Small intestine (tissue), 7 donors: ENCODE measurements at regions not wholly inside any gene's neighbourhood (a gene's known extent, or its start where the extent isn't known, plus 50 kb on each side); places are given as distances from the start of the nearest gene placed in this dataset.
"Not testable (repeated sequence)": the region's sequence is repeated elsewhere in the genome, so short reads cannot be mapped to it uniquely, and the experiment has no call there.

Source experiments
- DNase-seq, 2 donors: peaks; one replicate each; pipeline versions ENCODE4 v3.0.0 to v3.0.0-alpha.2; 2013
- FAIRE-seq: peaks from 2 replicates; lab custom pipeline; 2012; peaks lifted over from hg19 to GRCh38; lab: Jason Lieb, UNC
- H3K27ac ChIP-seq, 3 donors: one replicate each; pipeline ENCODE4 v1.5.1; 2013; ENCODE audit warnings: low read length in 2 of 3, mild to moderate bottlenecking in 2 of 3, control low read depth in 1 of 3, inconsistent platforms in 1 of 3, low read depth in 1 of 3, moderate library complexity in 1 of 3
- H3K27me3 ChIP-seq, 3 donors: one replicate each; pipeline ENCODE4 v1.6.1; 2013; ENCODE audit warnings: low read length in 3 of 3, inconsistent platforms in 1 of 3; ENCODE audit not compliant: control insufficient read depth in 3 of 3, insufficient read depth in 3 of 3
- H3K36me3 ChIP-seq, 3 donors: one replicate each; pipeline ENCODE4 v1.6.1; 2013; ENCODE audit warnings: low read length in 3 of 3, inconsistent platforms in 1 of 3, low read depth in 1 of 3, mild to moderate bottlenecking in 1 of 3, moderate library complexity in 1 of 3; ENCODE audit not compliant: control insufficient read depth in 3 of 3, insufficient read depth in 2 of 3
- H3K4me1 ChIP-seq, 3 donors: one replicate each; pipeline ENCODE4 v1.6.1; 2013; ENCODE audit warnings: low read length in 2 of 3, inconsistent platforms in 1 of 3, low read depth in 1 of 3, mild to moderate bottlenecking in 1 of 3, moderate library complexity in 1 of 3; ENCODE audit not compliant: control insufficient read depth in 3 of 3, insufficient read depth in 2 of 3
- H3K4me3 ChIP-seq, 3 donors: one replicate each; pipeline ENCODE4 v1.5.1; 2013; ENCODE audit warnings: low read length in 3 of 3, control low read depth in 1 of 3, inconsistent platforms in 1 of 3, low read depth in 1 of 3, mild to moderate bottlenecking in 1 of 3, moderate library complexity in 1 of 3
- H3K9me3 ChIP-seq, 2 donors: one replicate each; pipeline ENCODE4 v1.6.1; 2013; ENCODE audit warnings: low read depth in 1 of 2, low read length in 1 of 2; ENCODE audit not compliant: control insufficient read depth in 2 of 2, insufficient read depth in 1 of 2
- whole genome bisulfite sequencing, 3 donors: extraction: QIAGEN DNeasy Blood & Tissue Kit; methylation state at CpG; one replicate each; pipeline ENCODE4 v1.1.7; 2013; 5-methylcytosine and 5-hydroxymethylcytosine counted together
- donor health status: healthy with polysubstance abuse.
- donor health status: control.
- donor health status: control.
- donor health status: Bipolar disorder and iron deficiency.
- donor health status: healthy.

DNA sequence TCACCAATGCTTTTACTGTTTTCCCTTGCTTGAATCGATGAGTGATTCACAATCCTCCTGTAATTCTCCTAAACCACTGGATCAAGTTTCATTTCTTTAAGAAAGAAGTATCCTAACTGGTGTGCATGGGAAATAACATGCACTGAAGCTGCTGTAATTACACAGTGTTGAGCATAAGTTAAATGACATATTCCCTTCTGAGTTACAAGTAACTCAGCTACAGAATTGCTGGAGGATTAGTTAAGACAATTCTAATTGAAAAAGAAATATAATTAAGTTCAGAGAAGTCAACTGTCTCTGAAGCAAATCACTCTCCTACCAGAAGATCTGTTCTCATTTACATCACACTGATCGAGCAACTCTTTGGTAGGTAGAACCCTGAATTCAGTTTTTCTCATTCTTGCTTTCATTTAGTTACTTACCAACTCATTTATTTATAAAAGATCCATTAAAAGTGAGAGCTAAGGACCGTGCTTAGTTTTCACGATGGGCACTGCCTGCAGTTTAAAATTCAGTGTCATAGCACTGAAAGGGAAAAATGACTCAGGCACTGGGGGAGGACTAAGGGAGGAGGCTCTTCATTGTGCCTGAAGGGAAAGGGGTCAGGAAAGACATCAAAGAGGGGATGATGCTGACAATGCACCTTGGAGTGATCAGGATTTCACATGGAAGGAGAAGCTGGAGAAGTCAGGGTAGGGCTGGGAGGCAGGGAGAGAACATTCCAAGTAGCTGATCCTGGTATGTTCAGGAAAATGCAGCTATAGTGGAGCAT lies 327.2 kb downstream of the EMP1 start:
- no peak overlapping the region for H3K4me3 ChIP-seq
- 70 to 88% (median 75%) methylated on average over 4 of the region's 4 CpGs for WGBS, 3 donors
- H3K27ac ChIP-seq: no peak overlapping the region
- H3K9me3 ChIP-seq: no peaks in the 10 kb centered on the region
- no peaks in the 10 kb centered on the region for H3K36me3 ChIP-seq
- no peak for DNase-seq
- no peaks in the 10 kb centered on the region for H3K4me1 ChIP-seq
- H3K27me3 ChIP-seq: peaks cover 0 to 6% (median 0%) of the 10 kb centered on the region in 3 donors
- no peak for FAIRE-seq

DNA sequence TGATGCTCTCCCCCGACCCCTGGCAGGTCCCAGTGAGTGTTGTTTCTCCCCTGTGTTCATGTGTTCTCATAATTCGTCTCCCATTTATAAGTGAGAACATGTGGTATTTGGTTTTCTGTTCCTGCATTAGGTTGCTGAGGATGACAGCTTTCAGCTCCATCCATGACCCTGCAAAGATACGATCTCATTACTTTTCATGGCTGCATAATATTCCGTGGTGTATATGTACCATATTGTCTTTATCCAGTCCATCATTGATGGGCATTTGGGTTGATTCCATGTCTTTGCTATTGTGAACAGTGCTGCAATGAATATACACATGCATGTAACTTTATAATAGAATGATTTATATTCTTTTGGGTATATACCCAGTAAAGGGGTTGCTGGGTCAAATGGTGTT lies 321.5 kb downstream of the EMP1 start:
- H3K36me3 ChIP-seq, H3K27ac ChIP-seq, H3K4me3 ChIP-seq, FAIRE-seq, H3K9me3 ChIP-seq, H3K4me1 ChIP-seq, H3K27me3 ChIP-seq, DNase-seq: not testable (repeated sequence)
- WGBS, 3 donors: 81 to 89% (median 86%) methylated on average over 4 of the region's 4 CpGs

DNA sequence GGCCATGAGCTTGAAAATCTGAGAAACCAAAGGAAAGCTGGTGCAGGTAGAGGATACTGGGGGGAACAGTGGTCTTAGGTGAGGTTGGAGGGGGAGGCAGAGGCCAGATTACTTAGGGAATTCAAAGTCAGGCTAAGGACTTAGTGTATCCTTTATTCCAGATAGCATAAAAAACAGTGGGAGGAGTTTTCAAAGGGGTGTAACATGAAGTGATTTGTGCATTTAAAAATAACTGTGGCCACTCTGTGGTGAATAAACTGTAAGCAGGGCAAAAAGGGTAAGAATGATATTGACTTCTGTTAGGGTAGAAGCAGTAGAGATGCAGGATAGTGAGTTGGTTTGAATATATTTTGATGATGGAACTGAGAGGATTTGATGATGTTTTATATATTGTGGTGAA lies 313.2 kb downstream of the EMP1 start:
- Histone ChIP-seq H3K36me3 (no peaks in the 10 kb centered on the region), H3K27ac (no peak overlapping the region), H3K27me3 (peaks cover 0 to 1% (median 0%) of the 10 kb centered on the region in 3 donors), H3K4me3 (no peak overlapping the region), H3K9me3 (no peaks in the 10 kb centered on the region), H3K4me1 (no peaks in the 10 kb centered on the region)
- no peak for DNase-seq
- no peak for FAIRE-seq

DNA sequence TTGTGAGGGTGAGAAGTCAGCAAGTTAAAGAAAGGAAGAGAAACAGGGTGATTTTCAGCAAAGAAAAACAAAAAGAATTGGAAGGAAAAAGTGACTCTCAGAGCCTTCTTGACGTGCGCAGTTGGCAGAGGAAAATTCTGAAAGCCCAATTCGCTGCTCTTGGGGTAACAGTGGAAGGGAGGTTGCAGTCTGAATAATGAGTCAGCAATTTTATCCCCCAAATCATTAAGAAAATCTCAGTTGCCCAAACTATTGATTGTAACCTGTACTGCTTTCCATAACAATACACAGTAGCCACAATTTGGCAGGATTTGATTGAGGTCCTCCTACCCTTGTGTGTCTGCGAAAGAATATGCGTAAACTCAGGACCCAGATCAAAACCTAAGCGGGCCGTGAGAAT lies 309.1 kb downstream of the EMP1 start:
- Histone ChIP-seq H3K4me3 (no peak overlapping the region), H3K9me3 (no peaks in the 10 kb centered on the region), H3K27me3 (peaks cover 0 to 3% (median 0%) of the 10 kb centered on the region in 3 donors), H3K36me3 (no peaks in the 10 kb centered on the region), H3K4me1 (no peaks in the 10 kb centered on the region), H3K27ac (no peak overlapping the region)
- 83 to 92% (median 90%) methylated on average over 7 of the region's 7 CpGs for WGBS, 3 donors
- FAIRE-seq (no peak), DNase-seq (no peak)

DNA sequence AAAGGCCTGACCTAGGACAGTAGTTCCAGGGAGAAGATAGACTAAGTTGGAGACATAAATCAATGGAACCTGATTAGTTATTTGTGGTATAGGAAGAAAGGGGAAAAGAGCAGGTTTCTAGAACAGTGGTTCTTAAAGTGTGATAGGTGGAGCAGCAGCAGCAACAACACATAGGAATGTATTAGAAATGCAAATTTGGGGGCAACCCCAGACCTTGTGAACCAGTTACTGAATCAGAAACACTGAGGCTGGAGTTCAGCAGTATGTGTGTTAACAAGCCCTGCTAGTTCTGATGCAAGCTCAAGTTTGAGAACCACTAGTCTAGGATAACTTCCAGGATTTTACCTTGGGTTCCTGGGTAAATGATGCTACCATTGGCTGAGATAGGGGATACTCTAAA lies 308.7 kb downstream of the EMP1 start:
- Histone ChIP-seq H3K4me1 (no peaks in the 10 kb centered on the region), H3K27ac (no peak overlapping the region), H3K36me3 (no peaks in the 10 kb centered on the region), H3K9me3 (no peaks in the 10 kb centered on the region), H3K27me3 (peaks cover 0 to 3% (median 0%) of the 10 kb centered on the region in 3 donors), H3K4me3 (no peak overlapping the region)
- DNase-seq (no peak), FAIRE-seq (no peak)

DNA sequence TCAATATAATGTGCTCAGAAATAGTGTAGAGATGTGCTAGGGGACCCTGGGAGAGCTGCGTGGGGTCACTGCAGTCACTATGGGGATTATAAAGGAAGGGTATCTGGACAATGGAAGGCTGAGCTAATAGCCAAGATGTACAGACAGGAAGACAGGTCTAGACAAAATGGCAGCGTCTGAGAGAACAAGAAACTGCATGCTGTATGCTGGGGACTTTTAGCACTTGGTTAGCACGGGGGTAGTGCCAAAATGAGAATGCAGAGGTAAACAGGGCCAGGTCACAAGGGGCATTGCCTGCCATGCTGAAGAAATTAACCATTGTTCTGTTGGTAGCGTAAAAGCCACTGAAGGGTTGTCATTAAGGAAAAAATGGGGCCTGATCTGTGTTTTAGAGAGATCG lies 308.2 kb downstream of the EMP1 start:
- WGBS, 3 donors: 66 to 80% (median 67%) methylated on average over 5 of the region's 5 CpGs
- no peak overlapping the region for H3K4me3 ChIP-seq
- H3K36me3 ChIP-seq: no peaks in the 10 kb centered on the region
- no peaks in the 10 kb centered on the region for H3K4me1 ChIP-seq
- DNase-seq (no peak), FAIRE-seq (no peak)
- peaks cover 0 to 3% (median 0%) of the 10 kb centered on the region in 3 donors for H3K27me3 ChIP-seq
- no peaks in the 10 kb centered on the region for H3K9me3 ChIP-seq
- H3K27ac ChIP-seq: no peak overlapping the region

DNA sequence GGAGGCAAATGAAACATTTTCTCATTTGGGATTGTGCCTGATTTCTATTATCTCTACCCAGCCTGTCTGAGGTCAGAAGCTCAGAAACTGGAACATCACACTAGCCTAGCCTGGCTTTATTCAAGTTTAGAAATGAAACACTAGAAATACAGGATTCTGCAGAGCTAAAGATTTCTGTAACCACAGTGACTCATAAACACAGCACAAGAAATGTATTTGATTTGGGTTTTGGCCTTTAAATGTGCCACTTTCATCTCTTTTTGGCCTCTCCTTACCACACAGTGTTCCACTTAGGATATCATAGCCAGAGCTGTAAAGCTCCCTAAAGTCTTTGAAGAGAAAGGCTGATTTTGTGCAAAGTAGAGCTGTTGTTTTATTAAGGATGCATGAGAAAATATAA lies 307.5 kb downstream of the EMP1 start:
- H3K36me3 ChIP-seq: no peaks in the 10 kb centered on the region
- FAIRE-seq (no peak), DNase-seq (no peak)
- no peaks in the 10 kb centered on the region for H3K9me3 ChIP-seq
- peaks cover 0 to 3% (median 0%) of the 10 kb centered on the region in 3 donors for H3K27me3 ChIP-seq
- no peaks in the 10 kb centered on the region for H3K4me1 ChIP-seq
- no peak overlapping the region for H3K4me3 ChIP-seq
- H3K27ac ChIP-seq: no peak overlapping the region

DNA sequence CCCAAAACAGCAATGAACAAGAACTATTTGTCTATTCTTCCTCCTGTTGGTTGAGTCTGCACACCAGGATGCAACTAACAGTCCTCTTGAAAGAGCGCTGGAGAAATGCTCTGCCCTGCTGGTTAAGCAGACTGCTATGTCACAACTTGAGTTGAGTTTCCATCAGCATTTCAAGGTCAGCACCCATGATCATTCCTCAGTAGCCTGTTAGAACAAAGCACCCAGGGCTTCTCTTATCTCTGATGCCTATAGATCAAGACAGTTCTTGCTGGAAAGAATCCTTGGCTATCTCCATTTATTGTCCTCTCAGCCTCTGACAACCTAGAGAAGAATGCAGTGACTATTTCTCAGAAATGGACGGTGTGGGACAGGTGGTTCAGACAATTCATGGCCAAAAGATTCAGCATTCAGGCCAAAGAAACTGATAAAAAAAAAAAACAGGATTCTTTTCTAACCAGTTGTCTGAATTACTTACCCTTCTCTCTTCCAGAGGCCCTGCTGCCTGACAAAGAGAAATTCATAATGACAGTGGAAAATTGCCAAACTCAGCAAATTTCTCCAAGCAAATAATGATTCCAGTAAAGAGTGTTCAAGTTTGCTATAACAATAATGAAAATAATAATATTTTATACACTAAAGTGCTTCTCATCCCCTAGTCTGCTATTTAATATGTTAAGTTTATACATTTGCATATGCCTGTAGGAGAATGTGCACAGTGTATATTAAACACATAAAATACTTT lies 306.7 kb downstream of the EMP1 start:
- Histone ChIP-seq H3K9me3 (no peaks in the 10 kb centered on the region), H3K4me1 (no peaks in the 10 kb centered on the region), H3K27me3 (peaks cover 0 to 5% (median 0%) of the 10 kb centered on the region in 3 donors), H3K27ac (no peak overlapping the region), H3K4me3 (no peak overlapping the region), H3K36me3 (no peaks in the 10 kb centered on the region)
- no peak for FAIRE-seq
- 81 to 86% (median 83%) methylated on average over 2 of the region's 2 CpGs for WGBS, 3 donors
- no peak for DNase-seq
